Lung (tissue), 11 donors: ENCODE measurements at regions not wholly inside any gene's neighbourhood (a gene's known extent, or its start where the extent isn't known, plus 50 kb on each side); places are given as distances from the start of the nearest gene placed in this dataset.

Experiments
- ATAC-seq: fragments of 200-7000 bp; cut with Tn5 transposase; one replicate; pipeline ENCODE4 v1.9.1; 2020; ENCODE audit warnings: moderate number of reproducible peaks; ENCODE audit not compliant: insufficient read depth, low FRiP score
- DNase-seq, 3 donors: peaks; one replicate each; pipeline ENCODE4 v3.0.0-alpha.2; 2013 to 2017
- H3K27ac ChIP-seq, 2 donors: one replicate each; pipeline ENCODE4 v1.5.1; 2013; ENCODE audit warnings: mild to moderate bottlenecking in 2 of 2, moderate library complexity in 2 of 2, control low read depth in 1 of 2, inconsistent platforms in 1 of 2, low read depth in 1 of 2, low read length in 1 of 2
- H3K27me3 ChIP-seq, 3 donors: one replicate each; pipeline ENCODE4 v1.5.1; 2013; ENCODE audit warnings: low read length in 2 of 3; ENCODE audit not compliant: control insufficient read depth in 3 of 3, insufficient read depth in 3 of 3
- H3K36me3 ChIP-seq, 4 donors: one replicate each; pipeline ENCODE4 v1.5.1; 2013; ENCODE audit warnings: low read length in 4 of 4, mild to moderate bottlenecking in 1 of 4, moderate library complexity in 1 of 4; ENCODE audit not compliant: control insufficient read depth in 4 of 4, insufficient read depth in 4 of 4
- H3K4me1 ChIP-seq, 5 donors: one replicate each; pipeline ENCODE4 v1.5.1; 2013; ENCODE audit warnings: low read length in 5 of 5, mild to moderate bottlenecking in 2 of 5, moderate library complexity in 1 of 5; ENCODE audit not compliant: control insufficient read depth in 5 of 5, insufficient read depth in 5 of 5
- H3K4me3 ChIP-seq: one replicate; pipeline ENCODE4 v1.5.1; 2013; ENCODE audit warnings: mild to moderate bottlenecking, control low read depth, moderate library complexity
- H3K9ac ChIP-seq, 2 donors: one replicate each; pipeline ENCODE4 v1.5.1; 2013; ENCODE audit warnings: low read length in 2 of 2, control low read depth in 1 of 2; ENCODE audit not compliant: insufficient read depth in 1 of 2
- H3K9me3 ChIP-seq, 4 donors: one replicate each; pipeline ENCODE4 v1.5.1; 2013; ENCODE audit warnings: low read length in 3 of 4, mild to moderate bottlenecking in 1 of 4, moderate library complexity in 1 of 4; ENCODE audit not compliant: control insufficient read depth in 4 of 4, insufficient read depth in 3 of 4
- WGBS, 2 donors: extraction: QIAGEN DNeasy Blood & Tissue Kit; methylation state at CpG; one replicate each; pipeline ENCODE4 v1.1.7; 2013; 5-methylcytosine and 5-hydroxymethylcytosine counted together
- TF ChIP-seq, protein P1 (sequence below): IDR thresholded peaks from 2 replicates; pipeline ENCODE4 v1.5.1; 2012; ENCODE audit warnings: mild to moderate bottlenecking; ENCODE audit errors: control extremely low read depth, extremely low read depth
- donor health status: control.
- donor health status: control.
- donor health status: Bipolar disorder and iron deficiency.
- donor health status: healthy.
- donor health status: DM: yes; HTN: yes; CAD: no.

DNA sequence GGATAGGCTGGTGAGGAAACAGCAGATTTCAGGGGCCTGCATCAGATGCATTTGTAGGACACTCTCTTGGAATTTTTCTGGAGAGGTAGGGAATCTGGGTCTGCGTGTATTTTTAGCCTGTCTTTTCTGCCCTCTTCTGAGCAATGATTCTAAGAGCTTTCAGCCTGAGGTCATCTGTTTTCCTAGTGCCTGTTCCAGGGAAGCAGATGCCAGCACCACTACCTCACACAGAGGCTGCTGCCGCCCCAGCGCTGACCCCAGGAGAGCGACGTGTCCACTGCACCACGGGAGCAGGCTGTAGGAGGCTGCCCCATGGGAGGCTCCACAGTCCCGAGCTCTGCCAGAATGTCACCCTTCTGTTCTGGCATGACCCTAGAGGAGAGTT, 316.5 kb downstream of the CYP26B1 start:
- no peaks in the 10 kb centered on the region for H3K36me3 ChIP-seq
- peak in 1 of 3 donors; percentile 26 for DNase-seq
- ATAC-seq = no peak
- no peak overlapping the region for H3K4me3 ChIP-seq
- TF ChIP-seq, protein P1, sequence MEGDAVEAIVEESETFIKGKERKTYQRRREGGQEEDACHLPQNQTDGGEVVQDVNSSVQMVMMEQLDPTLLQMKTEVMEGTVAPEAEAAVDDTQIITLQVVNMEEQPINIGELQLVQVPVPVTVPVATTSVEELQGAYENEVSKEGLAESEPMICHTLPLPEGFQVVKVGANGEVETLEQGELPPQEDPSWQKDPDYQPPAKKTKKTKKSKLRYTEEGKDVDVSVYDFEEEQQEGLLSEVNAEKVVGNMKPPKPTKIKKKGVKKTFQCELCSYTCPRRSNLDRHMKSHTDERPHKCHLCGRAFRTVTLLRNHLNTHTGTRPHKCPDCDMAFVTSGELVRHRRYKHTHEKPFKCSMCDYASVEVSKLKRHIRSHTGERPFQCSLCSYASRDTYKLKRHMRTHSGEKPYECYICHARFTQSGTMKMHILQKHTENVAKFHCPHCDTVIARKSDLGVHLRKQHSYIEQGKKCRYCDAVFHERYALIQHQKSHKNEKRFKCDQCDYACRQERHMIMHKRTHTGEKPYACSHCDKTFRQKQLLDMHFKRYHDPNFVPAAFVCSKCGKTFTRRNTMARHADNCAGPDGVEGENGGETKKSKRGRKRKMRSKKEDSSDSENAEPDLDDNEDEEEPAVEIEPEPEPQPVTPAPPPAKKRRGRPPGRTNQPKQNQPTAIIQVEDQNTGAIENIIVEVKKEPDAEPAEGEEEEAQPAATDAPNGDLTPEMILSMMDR = no peak
- no peak overlapping the region for H3K9ac ChIP-seq
- H3K4me1 ChIP-seq = peaks cover 5 to 41% (median 5%) of the 10 kb centered on the region in 5 donors
- no peak overlapping the region for H3K27ac ChIP-seq
- 54 to 58% methylated on average over 7 of the region's 7 CpGs for WGBS, 2 donors
- H3K27me3 ChIP-seq = no peaks in the 10 kb centered on the region
- no peaks in the 10 kb centered on the region for H3K9me3 ChIP-seq

DNA sequence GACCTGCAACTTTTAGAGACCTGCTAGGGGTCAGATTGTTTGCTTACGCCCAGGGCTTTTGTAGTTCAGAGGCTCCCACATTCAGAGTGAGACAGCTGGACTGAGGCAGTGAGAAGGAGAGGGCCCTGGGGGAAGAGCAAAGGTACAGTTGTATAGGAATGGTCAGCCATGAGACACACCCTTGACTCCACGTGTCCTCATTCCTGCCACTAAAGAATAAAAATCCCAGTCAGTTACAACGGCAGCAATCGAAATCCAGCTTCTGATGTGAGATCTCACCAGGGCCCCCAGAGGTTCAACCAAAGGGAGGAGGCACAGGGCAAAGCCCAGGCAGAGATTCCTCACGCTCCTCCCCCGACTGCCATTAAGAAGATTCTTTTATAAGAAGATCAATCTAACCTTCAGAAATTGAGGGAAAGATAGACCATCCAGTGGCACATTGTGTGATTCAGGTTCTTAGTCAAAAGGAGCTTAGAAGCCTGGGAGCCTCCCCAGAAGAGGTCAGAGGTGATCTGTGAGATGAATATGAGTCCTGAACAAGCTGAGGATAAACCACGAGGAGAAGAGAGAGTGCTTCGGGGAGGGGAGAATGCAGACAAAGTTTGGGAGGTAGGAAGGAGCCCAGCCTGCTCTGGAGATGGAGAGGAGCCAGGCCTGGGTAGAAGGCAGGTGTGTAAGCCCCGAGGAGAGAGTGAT, 317.0 kb downstream of the CYP26B1 start:
- no peaks in the 10 kb centered on the region for H3K9me3 ChIP-seq
- no peaks in the 10 kb centered on the region for H3K36me3 ChIP-seq
- H3K27ac ChIP-seq = no peak overlapping the region
- ATAC-seq (no peak), DNase-seq (no peak)
- peaks cover 5 to 43% (median 5%) of the 10 kb centered on the region in 5 donors for H3K4me1 ChIP-seq
- TF ChIP-seq, protein P1 = no peak
- H3K4me3 ChIP-seq = no peak overlapping the region
- 79 to 88% methylated on average over 9 of the region's 9 CpGs for WGBS, 2 donors
- no peaks in the 10 kb centered on the region for H3K27me3 ChIP-seq
- H3K9ac ChIP-seq = no peak overlapping the region

DNA sequence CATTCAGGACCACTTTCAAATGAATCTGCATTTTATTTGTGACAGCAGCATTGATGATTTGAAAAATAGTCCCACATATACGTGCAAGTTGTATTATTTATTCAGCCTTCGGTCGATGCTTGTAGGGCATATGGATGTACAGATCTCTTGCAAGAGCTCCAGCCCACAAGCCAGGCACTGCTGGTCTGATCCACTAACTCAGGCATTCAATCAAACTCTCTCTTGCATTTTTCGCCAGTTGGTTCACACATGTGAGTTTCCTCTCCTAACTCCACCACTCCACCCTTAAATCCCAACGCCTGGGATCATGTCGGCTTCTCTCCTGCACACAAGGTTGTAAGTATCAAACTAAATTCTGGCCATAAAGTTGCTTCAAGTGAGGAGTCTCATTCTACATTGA, 318.7 kb downstream of the CYP26B1 start:
- Histone ChIP-seq H3K4me1 (peaks cover 5 to 34% (median 5%) of the 10 kb centered on the region in 5 donors), H3K27ac (no peak overlapping the region), H3K36me3 (no peaks in the 10 kb centered on the region), H3K9me3 (no peaks in the 10 kb centered on the region), H3K9ac (no peak overlapping the region), H3K27me3 (no peaks in the 10 kb centered on the region), H3K4me3 (no peak overlapping the region)
- 92 to 93% methylated on average over 6 of the region's 6 CpGs for WGBS, 2 donors
- ATAC-seq (no peak), DNase-seq (no peak)
- TF ChIP-seq, protein P1 = no peak

DNA sequence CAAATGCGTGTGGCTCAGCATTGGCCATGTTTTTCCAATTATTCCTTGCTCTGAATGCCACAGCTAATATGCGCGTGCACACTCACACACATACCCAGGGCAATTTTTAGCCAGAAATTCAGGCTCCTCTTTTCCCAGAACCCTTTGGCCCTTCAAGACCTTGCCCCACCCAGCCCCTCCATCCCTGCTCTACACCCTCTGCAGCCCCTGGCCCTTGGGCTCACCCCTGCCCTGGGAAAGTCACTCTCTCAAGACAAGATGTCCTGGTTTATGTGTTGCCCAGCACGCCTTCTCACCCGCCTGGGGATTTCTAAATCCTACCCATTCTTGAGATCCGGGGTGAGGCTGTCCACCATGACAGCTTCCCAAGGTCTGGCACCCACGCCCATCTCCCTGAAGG, 319.7 kb downstream of the CYP26B1 start:
- DNase-seq (no peak), ATAC-seq (no peak)
- Histone ChIP-seq H3K27ac (no peak overlapping the region), H3K4me1 (peaks cover 5 to 32% (median 5%) of the 10 kb centered on the region in 5 donors), H3K4me3 (no peak overlapping the region), H3K36me3 (no peaks in the 10 kb centered on the region), H3K9me3 (no peaks in the 10 kb centered on the region), H3K9ac (no peak overlapping the region), H3K27me3 (no peaks in the 10 kb centered on the region)
- TF ChIP-seq, protein P1 = no peak
- WGBS, 2 donors = 93 to 95% methylated on average over 7 of the region's 7 CpGs
